Upper lobe of left lung (tissue), 4 donors: ENCODE measurements at regions not wholly inside any gene's neighbourhood (a gene's known extent, or its start where the extent isn't known, plus 50 kb on each side); places are given as distances from the start of the nearest gene placed in this dataset.

Source experiments
- EP300 ChIP-seq, 4 donors: sonication (generic); formaldehyde crosslinking; IDR thresholded peaks; one replicate each; pipeline ENCODE4 v1.5.1; 2017; ENCODE audit warnings: antibody characterized with exemption in 4 of 4, control low read depth in 2 of 4
- POLR2A ChIP-seq, 4 donors: fragments of 450-650 bp; IDR thresholded peaks; one replicate each; pipeline ENCODE4 v1.5.1; 2016 to 2017; ENCODE audit warnings: antibody characterized with exemption in 4 of 4, mild to moderate bottlenecking in 2 of 4
- POLR2AphosphoS5 ChIP-seq, 2 donors: sonication (generic); formaldehyde crosslinking; IDR thresholded peaks; one replicate each; pipeline ENCODE4 v1.5.1; 2017; ENCODE audit warnings: antibody characterized with exemption in 2 of 2
- TF ChIP-seq, protein P1 (sequence below), 6 experiments: fragments of 450-650 bp in 4 of 6; fragments of 200-600 bp in 2 of 6; sonication (generic) in 2 of 6; IDR thresholded peaks; one replicate each; pipeline ENCODE4 v1.5.1; 2016 to 2019; ENCODE audit warnings: antibody characterized with exemption in 6 of 6

DNA sequence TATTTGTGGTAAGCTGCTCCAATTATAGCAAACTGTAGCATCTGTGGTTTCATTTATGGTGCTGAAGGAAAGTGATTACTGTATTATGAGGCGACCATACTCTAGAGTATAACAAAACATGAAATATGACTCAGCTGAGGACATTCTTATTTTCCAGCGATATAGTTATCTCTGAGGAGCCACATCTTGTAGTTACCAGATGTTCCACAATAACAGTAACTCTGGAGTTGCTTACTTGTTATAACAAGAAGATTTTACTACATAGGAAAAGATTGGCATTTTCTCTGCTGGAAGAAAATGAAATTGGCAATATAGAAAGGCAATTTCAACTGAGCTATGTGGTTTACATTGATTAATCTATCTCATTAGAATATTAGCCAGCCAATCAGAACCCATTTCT lies 1634.2 kb downstream of the PCDH9 start:
- TF ChIP-seq, protein P1, sequence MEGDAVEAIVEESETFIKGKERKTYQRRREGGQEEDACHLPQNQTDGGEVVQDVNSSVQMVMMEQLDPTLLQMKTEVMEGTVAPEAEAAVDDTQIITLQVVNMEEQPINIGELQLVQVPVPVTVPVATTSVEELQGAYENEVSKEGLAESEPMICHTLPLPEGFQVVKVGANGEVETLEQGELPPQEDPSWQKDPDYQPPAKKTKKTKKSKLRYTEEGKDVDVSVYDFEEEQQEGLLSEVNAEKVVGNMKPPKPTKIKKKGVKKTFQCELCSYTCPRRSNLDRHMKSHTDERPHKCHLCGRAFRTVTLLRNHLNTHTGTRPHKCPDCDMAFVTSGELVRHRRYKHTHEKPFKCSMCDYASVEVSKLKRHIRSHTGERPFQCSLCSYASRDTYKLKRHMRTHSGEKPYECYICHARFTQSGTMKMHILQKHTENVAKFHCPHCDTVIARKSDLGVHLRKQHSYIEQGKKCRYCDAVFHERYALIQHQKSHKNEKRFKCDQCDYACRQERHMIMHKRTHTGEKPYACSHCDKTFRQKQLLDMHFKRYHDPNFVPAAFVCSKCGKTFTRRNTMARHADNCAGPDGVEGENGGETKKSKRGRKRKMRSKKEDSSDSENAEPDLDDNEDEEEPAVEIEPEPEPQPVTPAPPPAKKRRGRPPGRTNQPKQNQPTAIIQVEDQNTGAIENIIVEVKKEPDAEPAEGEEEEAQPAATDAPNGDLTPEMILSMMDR (IDR thresholded peaks at IDR 0.05) = no peak
- TF ChIP-seq POLR2A (IDR thresholded peaks at IDR 0.05) = no peak
- no peak for TF ChIP-seq EP300 (IDR thresholded peaks at IDR 0.05)
- no peak for TF ChIP-seq POLR2AphosphoS5 (IDR thresholded peaks at IDR 0.05)
